HG02763 (cell line): ENCODE measurements at regions not wholly inside any gene's neighbourhood (a gene's known extent, or its start where the extent isn't known, plus 50 kb on each side); places are given as distances from the start of the nearest gene placed in this dataset.

Source experiments
- ATAC-seq: cut with Tn5 transposase; IDR thresholded peaks from one replicate; pipeline ENCODE4 v1.9.1; 2021; ENCODE audit warnings: mild to moderate bottlenecking, moderate library complexity; ENCODE audit not compliant: unreplicated experiment

DNA sequence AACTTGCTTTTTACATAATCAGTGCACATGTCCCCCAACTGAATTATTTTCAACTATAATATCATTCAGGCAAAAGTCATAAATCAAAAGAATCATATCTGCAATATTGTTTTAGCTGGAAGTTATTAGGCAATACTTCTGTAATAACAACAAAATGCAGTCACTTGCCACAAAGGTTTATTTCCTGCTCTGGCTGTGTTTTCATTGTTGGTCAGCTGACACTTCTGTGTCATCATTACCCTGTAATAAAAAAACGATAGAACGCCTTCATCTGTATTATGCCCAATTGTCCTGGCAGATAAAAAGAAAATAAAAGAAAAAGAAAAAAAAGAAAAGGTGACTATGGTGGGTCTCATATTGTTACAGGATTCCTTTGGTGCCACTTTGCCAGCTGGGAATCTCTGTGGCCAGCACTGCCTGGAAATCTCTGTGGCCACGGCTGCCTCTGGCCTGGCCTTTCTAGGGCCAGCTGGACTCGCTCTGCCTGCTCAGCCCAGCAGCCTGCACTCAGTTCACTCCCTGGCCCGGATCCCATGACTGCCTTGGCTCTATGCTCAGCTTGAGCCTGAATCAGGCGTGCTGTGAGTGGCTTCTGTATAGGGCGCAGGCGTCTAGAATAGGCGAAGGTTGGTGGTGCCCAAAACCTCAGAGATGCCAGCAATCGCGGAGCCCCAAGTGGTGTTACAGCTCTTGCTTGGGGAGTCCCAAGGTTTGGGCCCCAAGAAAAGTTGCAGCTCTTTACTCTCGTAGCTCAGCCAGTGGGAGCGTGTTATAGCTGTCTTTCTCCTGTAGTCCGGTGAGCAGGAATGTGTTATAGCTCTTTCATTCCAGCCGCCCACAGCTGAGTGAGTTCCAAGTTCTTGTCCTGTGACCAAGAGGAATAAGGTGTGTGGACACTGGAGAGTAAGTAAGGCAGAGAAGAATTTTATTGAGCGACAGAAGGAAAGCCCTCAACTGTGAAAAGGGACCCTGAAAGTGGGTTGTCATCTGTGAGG is 1227.1 kb downstream of the SLITRK1 start:
- ATAC-seq = no peak

DNA sequence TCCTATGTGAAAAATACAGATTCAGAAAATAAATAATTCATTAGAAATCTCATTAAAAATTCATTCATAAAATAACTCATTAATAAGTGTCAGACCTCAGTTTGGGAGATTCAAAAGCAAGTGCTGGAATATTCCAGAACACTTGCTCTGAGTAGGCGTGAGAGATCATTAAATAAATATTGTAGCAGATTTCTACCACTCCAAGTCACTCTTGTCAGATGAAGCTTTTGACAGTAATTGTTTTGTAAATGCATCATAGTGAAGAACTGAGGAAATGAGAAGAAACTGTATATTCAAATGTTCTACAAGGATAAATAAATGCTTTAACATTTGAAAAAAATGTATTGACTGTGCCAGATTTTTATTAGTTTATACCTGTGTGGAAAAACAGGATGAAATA is 1228.1 kb downstream of the SLITRK1 start:
- no peak for ATAC-seq

- ATAC-seq = no peak
These were observed 1234.7 kb downstream of the SLITRK1 start for GRCh38 chr13:82647540-82647939.

DNA sequence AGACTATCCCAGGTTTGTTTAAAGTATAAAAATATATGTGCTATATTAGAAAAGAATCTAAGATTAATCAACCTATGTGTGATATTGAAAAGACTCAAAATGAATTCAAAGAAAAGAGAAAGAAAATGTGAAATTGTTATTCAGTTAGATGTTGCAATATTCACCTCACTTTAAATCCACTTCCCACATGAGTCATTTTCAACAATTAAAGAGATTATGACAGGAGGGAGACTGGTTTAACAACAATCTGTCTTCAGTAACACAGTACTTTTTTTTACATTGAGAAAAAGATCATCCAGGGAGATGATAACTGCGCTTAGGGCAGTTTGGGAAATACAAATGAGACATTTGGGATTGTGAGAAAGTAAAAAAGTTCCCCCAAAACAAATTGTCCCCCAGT is 1246.2 kb downstream of the SLITRK1 start:
- no peak for ATAC-seq

DNA sequence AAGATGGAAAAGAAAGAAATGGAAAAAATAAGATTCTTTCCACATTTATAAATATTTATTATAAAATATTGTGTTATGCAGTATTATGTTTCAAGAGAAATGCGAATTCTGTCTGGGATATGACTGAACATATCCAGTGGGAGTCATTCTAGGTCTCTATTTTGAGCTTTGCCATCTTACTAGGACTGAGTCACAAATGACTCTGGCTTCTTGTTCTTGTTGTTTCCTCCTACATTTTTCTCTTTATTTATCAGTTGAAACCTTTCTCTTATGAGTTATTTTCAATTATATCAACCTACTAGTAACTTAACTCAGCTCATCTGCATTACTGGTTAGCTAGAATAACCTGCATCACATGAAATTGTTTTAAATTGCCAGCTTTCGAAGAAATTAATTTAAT is 1247.3 kb downstream of the SLITRK1 start:
- no peak for ATAC-seq

DNA sequence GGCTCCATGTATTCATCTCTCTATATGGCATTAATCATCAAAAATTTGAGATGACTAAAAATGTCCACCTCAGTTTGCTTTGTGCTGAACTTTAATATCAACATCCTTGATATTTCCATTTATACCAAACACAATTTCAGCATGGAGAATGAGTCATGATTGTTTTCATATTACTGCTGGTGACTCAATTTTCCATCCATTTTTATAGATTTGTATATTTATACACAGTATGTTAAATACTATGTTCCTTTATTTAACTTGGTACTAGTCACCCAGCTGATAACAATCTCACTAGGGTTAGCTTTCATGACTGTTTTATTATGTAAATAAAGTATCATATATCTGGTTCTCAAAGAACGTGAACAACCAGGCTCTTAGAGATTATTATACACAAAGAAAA is 1255.1 kb downstream of the SLITRK1 start:
- no peak for ATAC-seq

DNA sequence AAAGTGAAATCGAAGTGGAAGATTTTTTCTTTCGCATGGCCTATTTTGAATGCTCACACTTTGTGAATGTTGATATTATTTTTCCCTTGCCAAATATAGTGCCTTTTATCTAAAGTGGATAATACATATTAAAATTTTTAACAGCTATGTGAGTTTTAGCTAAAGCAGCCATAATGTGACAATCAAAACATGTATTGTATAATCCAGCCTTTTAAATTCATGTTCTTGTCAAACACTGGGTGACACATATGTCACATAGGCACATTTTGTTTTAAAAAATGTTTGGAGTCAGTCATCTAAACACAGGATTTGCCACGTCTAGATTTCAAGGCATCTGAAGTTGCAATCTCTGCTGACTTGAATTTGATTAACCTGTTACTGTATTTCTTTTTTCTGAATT is 1256.6 kb downstream of the SLITRK1 start:
- no peak for ATAC-seq

- ATAC-seq = no peak
These were observed 1267.2 kb downstream of the SLITRK1 start for GRCh38 chr13:82615043-82615442.

DNA sequence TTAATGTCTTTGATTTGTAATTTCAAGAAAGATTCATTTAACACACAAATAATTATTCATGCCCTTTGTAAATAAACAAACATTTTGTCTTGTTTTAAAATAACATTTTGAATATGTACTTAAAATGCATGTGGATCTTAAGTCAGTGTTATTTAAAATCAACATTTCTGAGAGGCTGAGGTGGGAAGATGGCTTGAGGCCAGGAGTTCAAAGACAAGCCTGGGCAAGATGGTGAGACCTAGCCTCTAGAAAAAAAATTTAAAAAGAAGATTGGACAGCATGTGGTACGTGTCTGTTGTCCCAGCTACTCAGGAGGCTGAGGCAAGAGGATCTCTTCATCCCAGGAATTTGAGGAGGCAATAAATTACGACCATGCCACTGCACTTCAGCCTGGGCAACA is 1268.2 kb downstream of the SLITRK1 start:
- no peak for ATAC-seq

DNA sequence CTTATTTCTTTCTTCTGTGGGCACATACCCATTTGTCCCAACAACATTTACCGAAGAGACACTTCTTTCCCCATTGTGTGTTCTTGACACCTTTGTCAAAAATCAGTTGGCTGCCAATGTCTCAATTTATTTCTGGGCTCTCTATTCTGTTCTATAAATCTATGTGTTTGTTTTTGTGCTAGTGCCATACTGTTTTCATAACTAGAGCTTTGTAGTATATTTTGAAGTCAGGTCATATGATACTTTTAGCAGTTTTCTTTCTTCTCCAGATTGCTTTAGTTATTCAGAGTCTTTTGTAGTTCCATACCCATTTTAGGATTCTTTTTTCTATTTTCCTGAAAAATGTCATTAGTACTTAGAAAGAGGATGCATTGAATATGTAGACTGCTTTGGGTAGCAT is 1276.3 kb downstream of the SLITRK1 start:
- ATAC-seq = no peak

DNA sequence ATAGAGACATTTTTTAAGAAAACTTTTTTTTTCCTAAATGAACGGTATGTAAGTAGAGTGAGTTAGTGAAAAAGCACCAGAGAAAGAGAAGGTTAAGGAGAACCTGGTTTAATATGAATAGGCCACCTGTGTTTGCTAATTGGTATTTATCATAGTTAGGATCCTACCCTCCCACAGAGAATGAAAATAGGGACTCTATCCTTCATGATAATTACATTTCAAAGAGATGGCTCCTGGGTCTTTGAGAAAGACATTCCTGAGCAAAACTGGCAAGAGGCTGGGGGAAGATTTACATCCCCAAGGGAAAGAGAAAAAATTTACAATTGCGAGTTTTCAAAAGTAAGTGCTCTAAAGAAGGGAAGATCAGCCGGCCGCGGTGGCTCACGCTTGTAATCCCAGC is 1284.5 kb downstream of the SLITRK1 start:
- ATAC-seq = no peak

DNA sequence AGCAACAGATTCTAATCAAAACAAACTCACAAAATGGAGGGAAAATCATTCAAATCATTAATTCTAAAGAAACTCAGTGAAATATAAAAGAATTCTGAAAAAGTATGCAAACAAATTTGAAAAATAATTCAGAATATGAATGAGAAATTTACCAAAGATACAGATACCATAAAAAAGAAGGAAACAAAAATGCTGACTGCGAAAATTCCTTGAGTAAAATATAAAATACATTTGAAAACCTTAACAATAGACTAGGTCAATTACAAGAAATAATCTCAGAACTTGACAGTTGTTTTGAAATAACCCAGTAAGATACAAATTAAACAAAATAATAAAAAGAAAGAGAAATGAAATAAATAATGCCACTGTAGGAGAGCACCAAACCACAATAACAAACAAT is 1289.0 kb downstream of the SLITRK1 start:
- no peak for ATAC-seq

- no peak for ATAC-seq
These were observed 1310.6 kb downstream of the SLITRK1 start for GRCh38 chr13:82571653-82572052.

- no peak for ATAC-seq
These were observed 1312.7 kb downstream of the SLITRK1 start for GRCh38 chr13:82569581-82569980.

- ATAC-seq = no peak
These were observed 1315.4 kb downstream of the SLITRK1 start for GRCh38 chr13:82566864-82567263.

DNA sequence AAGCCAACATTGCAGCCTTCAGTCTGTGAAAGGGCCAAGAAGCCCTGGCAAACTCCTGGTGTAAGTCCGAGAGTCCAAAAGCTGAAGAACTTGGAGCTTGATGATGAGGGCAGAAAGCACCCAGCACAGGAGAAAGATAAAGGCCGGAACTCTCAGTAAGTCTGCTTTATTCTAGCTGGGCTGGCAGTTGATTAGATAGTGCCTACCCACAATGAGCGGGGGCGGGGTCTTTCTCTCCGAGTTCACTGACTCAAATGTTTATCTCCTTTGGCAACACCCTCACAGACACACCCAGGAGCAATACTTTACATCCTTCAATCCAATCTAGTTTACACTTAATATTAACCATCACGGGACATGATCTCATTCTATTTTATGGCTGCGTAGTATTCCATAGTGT is 1317.1 kb downstream of the SLITRK1 start:
- no peak for ATAC-seq

DNA sequence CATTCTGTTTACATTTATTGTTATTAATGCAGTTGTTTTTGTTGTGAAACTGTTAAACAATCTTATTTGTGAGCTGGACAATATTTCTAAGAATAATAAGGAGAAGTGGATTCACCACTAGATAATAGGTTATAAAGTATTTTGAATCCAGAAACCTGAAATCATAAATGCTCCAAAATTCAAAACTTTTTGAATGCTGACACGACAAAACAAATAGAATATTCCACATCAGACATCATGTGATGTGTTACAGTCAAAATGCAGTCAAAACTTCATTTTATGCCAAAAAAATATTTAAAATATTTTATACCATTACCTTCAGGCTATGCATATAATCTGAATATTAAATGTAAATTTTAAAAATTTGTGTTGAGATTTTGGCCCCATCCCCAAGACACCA is 1321.4 kb downstream of the SLITRK1 start:
- ATAC-seq = no peak

GRCh38 chr13:82522872-82523271 is 1359.4 kb downstream of the SLITRK1 start:
- no peak for ATAC-seq

DNA sequence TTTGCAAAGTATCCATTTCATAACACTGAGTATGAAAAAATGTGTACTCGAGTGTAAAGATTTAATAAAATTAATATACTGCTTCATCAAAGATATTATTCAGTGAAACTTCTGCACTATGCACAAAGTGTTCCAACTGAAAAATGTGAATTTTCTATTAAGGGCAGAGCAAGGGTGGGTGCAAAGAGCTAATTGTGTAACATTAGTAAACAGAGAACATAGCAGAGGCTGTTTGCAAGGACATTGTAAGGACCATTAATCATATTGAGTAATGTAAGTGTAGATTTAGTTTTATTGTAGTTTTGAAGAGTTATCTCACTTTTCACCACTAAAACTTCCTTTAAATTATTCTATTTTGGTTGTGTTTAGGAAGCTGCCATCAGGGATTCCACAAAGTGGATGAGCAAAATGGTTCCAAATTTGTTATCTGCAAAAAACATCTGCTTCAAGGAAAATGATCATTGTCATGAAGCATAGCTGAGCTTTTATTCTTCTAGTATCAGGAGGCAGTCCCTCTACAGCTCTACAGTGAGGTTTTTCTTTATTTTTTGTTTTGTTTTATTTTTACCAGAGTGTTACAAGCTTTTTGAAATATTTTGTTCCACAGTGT is 1375.4 kb downstream of the SLITRK1 start:
- ATAC-seq = no peak

- no peak for ATAC-seq
These were observed 1380.4 kb downstream of the SLITRK1 start for GRCh38 chr13:82501834-82502233.

DNA sequence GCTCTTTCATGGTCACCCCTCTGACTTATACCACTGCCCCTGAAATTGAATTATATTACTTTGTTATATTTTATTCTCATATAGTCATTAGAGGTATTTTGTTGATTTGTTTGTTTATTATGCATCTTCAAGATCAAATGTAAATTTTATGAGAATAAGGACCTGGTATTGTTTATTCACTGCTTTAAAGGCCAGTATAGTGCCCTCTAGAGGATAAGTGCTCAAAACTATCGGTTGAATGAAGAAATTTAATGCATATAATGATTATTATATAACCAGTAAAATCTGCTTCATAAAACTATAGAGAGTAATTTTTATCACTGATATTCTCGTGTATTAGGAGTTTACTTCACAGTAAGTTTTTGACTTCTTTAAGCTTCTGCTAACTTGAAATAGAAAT is 1401.9 kb downstream of the SLITRK1 start:
- no peak for ATAC-seq

GRCh38 chr13:82477436-82477835 is 1404.8 kb downstream of the SLITRK1 start:
- ATAC-seq = no peak
